Endothelial cell of umbilical vein (primary cell): ENCODE measurements at regions not wholly inside any gene's neighbourhood (a gene's known extent, or its start where the extent isn't known, plus 50 kb on each side); places are given as distances from the start of the nearest gene placed in this dataset.

Experiments used
- BruUV-seq: library from RNA; stranded (reverse); fragments of 400-500 nt; replicated peaks from 2 replicates; lab custom pipeline; 2021; lab: Mats Ljungman, UMichigan
- CTCF ChIA-PET: fragments of 300-600, 350-600 bp; sonication (Branson Sonifier 250); formaldehyde crosslinking; loops from one replicate; lab custom pipeline; 2021; ENCODE audit warnings: antibody characterized with exemption, inconsistent platforms; lab: Charles Lee
- POLR2A ChIA-PET: fragments of 300-600, 350-600 bp; sonication (Branson Sonifier 250); formaldehyde crosslinking; loops from one replicate; lab custom pipeline; 2021; ENCODE audit warnings: antibody characterized with exemption, inconsistent platforms; lab: Charles Lee
- DNase-seq: peaks from one replicate; pipeline ENCODE4 v3.0.0-alpha.2; 2011; ENCODE audit warnings: low read depth, low spot score
- FAIRE-seq: peaks from 2 replicates; lab custom pipeline; 2011; peaks lifted over from hg19 to GRCh38; lab: Jason Lieb, UNC
- H2AFZ ChIP-seq: 2 replicates; pipeline ENCODE4 v1.6.0; 2012; ENCODE audit warnings: low read depth, low read length, control low read depth, inconsistent platforms
- H3K27ac ChIP-seq: 2 replicates; pipeline ENCODE4 v1.5.1; 2011; ENCODE audit warnings: low read depth, mild to moderate bottlenecking, control low read depth, low read length, moderate library complexity; ENCODE audit not compliant: insufficient read depth
- H3K27me3 ChIP-seq, 2 experiments: 2 replicates each; pipeline versions ENCODE4 v1.6.0 to v1.6.1; 2011; ENCODE audit warnings: low read length in 2 of 2, mixed read lengths in 1 of 2; ENCODE audit not compliant: control insufficient read depth in 2 of 2, insufficient read depth in 2 of 2
- H3K36me3 ChIP-seq, 2 experiments: 2 replicates in 1 of 2; 3 replicates in 1 of 2; pipeline ENCODE4 v1.5.1; 2011; ENCODE audit warnings: low read length in 2 of 2, mild to moderate bottlenecking in 1 of 2, moderate library complexity in 1 of 2; ENCODE audit not compliant: control insufficient read depth in 2 of 2, insufficient read depth in 2 of 2; ENCODE audit errors: extremely low read depth in 1 of 2
- H3K4me1 ChIP-seq: 3 replicates; pipeline ENCODE4 v1.5.1; 2011; ENCODE audit warnings: mild to moderate bottlenecking, low read length; ENCODE audit not compliant: control insufficient read depth, insufficient read depth; ENCODE audit errors: extremely low read depth
- H3K4me2 ChIP-seq: 2 replicates; pipeline ENCODE4 v1.6.1; 2011; ENCODE audit warnings: low read length, control low read depth, mixed read lengths; ENCODE audit not compliant: insufficient read depth
- H3K4me3 ChIP-seq, 3 experiments: fragments of 200-600 bp in 1 of 3; sonication (generic), shearing (Covaris generic) in 1 of 3; replicated peaks in 1 of 3; 2 replicates each; pipeline ENCODE4 v1.5.1; 2011 to 2016; ENCODE audit warnings: control low read depth in 3 of 3, low read length in 3 of 3, mild to moderate bottlenecking in 2 of 3, inconsistent platforms in 1 of 3, low read depth in 1 of 3, moderate library complexity in 1 of 3; ENCODE audit not compliant: insufficient read depth in 1 of 3
- H3K79me2 ChIP-seq: 2 replicates; pipeline ENCODE4 v1.6.0; 2012; ENCODE audit warnings: low read length, inconsistent platforms; ENCODE audit not compliant: control insufficient read depth, insufficient read depth
- H3K9ac ChIP-seq: replicated peaks from 2 replicates; pipeline ENCODE3; 2011; ENCODE audit warnings: low read length, control low read depth; ENCODE audit not compliant: insufficient read depth; ENCODE audit errors: extremely low read depth
- H3K9me1 ChIP-seq: replicated peaks from 3 replicates; pipeline ENCODE4 v1.6.0; 2011; ENCODE audit warnings: mild to moderate bottlenecking, low read length; ENCODE audit not compliant: control insufficient read depth, insufficient read depth; ENCODE audit errors: extremely low read depth
- H3K9me3 ChIP-seq: replicated peaks from 2 replicates; pipeline ENCODE4 v1.5.1; 2012; ENCODE audit warnings: low read length, inconsistent platforms; ENCODE audit not compliant: control insufficient read depth, insufficient read depth
- H4K20me1 ChIP-seq: replicated peaks from 2 replicates; pipeline ENCODE3; 2011; ENCODE audit warnings: mild to moderate bottlenecking, low read length; ENCODE audit not compliant: control insufficient read depth, insufficient read depth; ENCODE audit errors: extremely low read depth
- CTCF ChIP-seq, 2 donors: IDR thresholded peaks; 1 replicate in 1 of 2; 2 replicates in 1 of 2; pipeline ENCODE4 v1.5.1; 2011; ENCODE audit warnings: low read length in 2 of 2, mild to moderate bottlenecking in 2 of 2, moderate library complexity in 2 of 2, control low read depth in 1 of 2, inconsistent platforms in 1 of 2, low read depth in 1 of 2; ENCODE audit not compliant: insufficient read depth in 1 of 2; ENCODE audit errors: extremely low read depth in 1 of 2
- EZH2 ChIP-seq: IDR thresholded peaks from 2 replicates; pipeline ENCODE4 v1.6.1; 2012; ENCODE audit warnings: borderline replicate concordance, low read depth, mild to moderate bottlenecking, moderate library complexity, low read length, inconsistent platforms; ENCODE audit not compliant: severe bottlenecking
- FOS ChIP-seq: IDR thresholded peaks from 2 replicates; pipeline ENCODE4 v1.6.1; 2011; ENCODE audit warnings: mild to moderate bottlenecking, low read length, moderate library complexity, borderline replicate concordance; ENCODE audit not compliant: insufficient read depth
- GATA2 ChIP-seq: IDR thresholded peaks from 2 replicates; pipeline ENCODE4 v1.7.0; 2011; ENCODE audit warnings: low read depth, mild to moderate bottlenecking, moderate library complexity, mixed read lengths, low read length; ENCODE audit not compliant: insufficient read length, insufficient read depth
- JUN ChIP-seq: IDR thresholded peaks from 2 replicates; pipeline ENCODE4 v1.6.1; 2011; ENCODE audit warnings: borderline replicate concordance, low read depth; ENCODE audit not compliant: insufficient read length, insufficient read depth
- MAX ChIP-seq: IDR thresholded peaks from 2 replicates; pipeline ENCODE4 v1.6.1; 2011; ENCODE audit not compliant: insufficient read depth, insufficient read length
- MYC ChIP-seq: IDR thresholded peaks from one replicate; pipeline ENCODE4 v1.6.1; 2011; ENCODE audit warnings: mild to moderate bottlenecking, low read depth, low read length
- POLR2A ChIP-seq: IDR thresholded peaks from 2 replicates; pipeline ENCODE4 v1.6.1; 2012; ENCODE audit warnings: low read depth, mild to moderate bottlenecking, control low read depth, low read length
- POLR2AphosphoS5 ChIP-seq: IDR thresholded peaks from 2 replicates; pipeline ENCODE4 v1.6.1; 2012; ENCODE audit warnings: low read depth, mild to moderate bottlenecking, control low read depth, low read length, moderate library complexity; ENCODE audit not compliant: insufficient read depth
- dilution Hi-C: fragments of 300-500 bp; cut with MboI; formaldehyde crosslinking; loops from one replicate; pipeline ENCODE4 v1.15.0; 2019; ENCODE audit warnings: low sequenced_read_pairs; ENCODE audit not compliant: extremely low pct_ligation_motif_present
- intact Hi-C: fragments of 100-400 bp; cut with micrococcal nuclease; formaldehyde crosslinking; loops from one replicate; pipeline ENCODE4 v1.10.0; 2022

GRCh38 chr7:114047889-114048288 lies 129.1 kb upstream of the PPP1R3A start:
- Histone ChIP-seq H3K79me2 (no peaks in the 10 kb centered on the region), H3K9me1 (no peaks in the 10 kb centered on the region), H3K27me3 (no peaks in the 10 kb centered on the region), H3K4me2 (peak overlapping the region; percentile 29), H3K36me3 (no peaks in the 10 kb centered on the region), H3K4me1 (no peaks in the 10 kb centered on the region), H3K27ac (no peak overlapping the region), H3K9me3 (no peaks in the 10 kb centered on the region), H2AFZ (peak overlapping the region; percentile 91), H3K9ac (no peak overlapping the region), H4K20me1 (no peaks in the 10 kb centered on the region), H3K4me3 (no peak overlapping the region)
- dilution Hi-C loops (no loop called here), intact Hi-C loops (no loop called here)
- POLR2A ChIA-PET = no interaction called here
- FAIRE-seq = no peak
- TF ChIP-seq FOS = no peak
- TF ChIP-seq POLR2A = no peak
- no peak for TF ChIP-seq MAX
- no peak for TF ChIP-seq JUN
- no peak for TF ChIP-seq EZH2
- TF ChIP-seq GATA2 = no peak
- no peak for TF ChIP-seq CTCF (IDR thresholded peaks at IDR 0.05; ENCODE audit: extremely low read depth in 1 of 2, insufficient read depth in 1 of 2, low read depth in 1 of 2, low read length in 2 of 2)
- TF ChIP-seq POLR2AphosphoS5 = no peak
- no peak for TF ChIP-seq MYC
- DNase-seq = no peak
- CTCF ChIA-PET = no interaction called here
- BruUV-seq = no TSS peak
